Caco-2 (cell line): ENCODE measurements at regions not wholly inside any gene's neighbourhood (a gene's known extent, or its start where the extent isn't known, plus 50 kb on each side); places are given as distances from the start of the nearest gene placed in this dataset.

ENCODE experiments used
- BruUV-seq: library from RNA; stranded (reverse); fragments of 400-500 nt; replicated peaks from 2 replicates; lab custom pipeline; 2021; lab: Mats Ljungman, UMichigan
- CTCF ChIA-PET: fragments of 300-600 bp; sonication (Branson Sonifier 250); formaldehyde crosslinking; loops from one replicate; lab custom pipeline; 2022; ENCODE audit warnings: antibody characterized with exemption; lab: Charles Lee
- POLR2A ChIA-PET: fragments of 300-600 bp; sonication (Branson Sonifier 250); formaldehyde crosslinking; loops from one replicate; lab custom pipeline; 2022; ENCODE audit warnings: antibody characterized with exemption; lab: Charles Lee
- DNase-seq, 2 experiments: peaks; one replicate each; pipeline versions ENCODE4 v3.0.0 to v3.0.0-alpha.2; 2020 to 2022
- H3K27me3 ChIP-seq: replicated peaks from 2 replicates; pipeline ENCODE4 v1.6.0; 2011; ENCODE audit warnings: low read length; ENCODE audit not compliant: control insufficient read depth, insufficient read depth
- H3K36me3 ChIP-seq: 2 replicates; pipeline ENCODE4 v1.5.1; 2011; ENCODE audit warnings: low read length; ENCODE audit not compliant: control insufficient read depth, insufficient read depth
- H3K4me1 ChIP-seq: fragments of 250-450 bp; sonication (Bioruptor Pico); 2 replicates; pipeline ENCODE4 v1.5.1; 2020; ENCODE audit warnings: mild to moderate bottlenecking
- H3K4me3 ChIP-seq: 2 replicates; pipeline ENCODE4 v1.5.1; 2011; ENCODE audit warnings: low read depth, mild to moderate bottlenecking, control low read depth, low read length
- H3K9me3 ChIP-seq: fragments of 250-450 bp; sonication (Bioruptor Pico); 2 replicates; pipeline ENCODE4 v1.5.1; 2020; ENCODE audit warnings: mild to moderate bottlenecking, moderate library complexity
- H3K27ac Mint-ChIP-seq: one replicate; pipeline ENCODE4 v1.8.0; 2022; ENCODE audit warnings: mixed read lengths; ENCODE audit not compliant: unreplicated experiment
- H3K27me3 Mint-ChIP-seq: one replicate; pipeline ENCODE4 v1.8.0; 2022; ENCODE audit warnings: mixed read lengths; ENCODE audit not compliant: insufficient read depth, unreplicated experiment
- H3K36me3 Mint-ChIP-seq: one replicate; pipeline ENCODE4 v1.8.0; 2022; ENCODE audit warnings: mild to moderate bottlenecking, mixed read lengths; ENCODE audit not compliant: insufficient read depth, unreplicated experiment
- H3K4me1 Mint-ChIP-seq: one replicate; pipeline ENCODE4 v1.8.0; 2022; ENCODE audit warnings: low read depth, mixed read lengths; ENCODE audit not compliant: unreplicated experiment
- H3K4me3 Mint-ChIP-seq: one replicate; pipeline ENCODE4 v1.8.0; 2022; ENCODE audit warnings: mild to moderate bottlenecking, moderate library complexity, mixed read lengths; ENCODE audit not compliant: unreplicated experiment
- H3K9me3 Mint-ChIP-seq: one replicate; pipeline ENCODE4 v1.8.0; 2022; ENCODE audit warnings: mixed read lengths; ENCODE audit not compliant: unreplicated experiment
- intact Hi-C: fragments of 100-400 bp; cut with micrococcal nuclease; formaldehyde crosslinking; loops from one replicate; pipeline ENCODE4 v1.10.0; 2022; ENCODE audit not compliant: unreplicated experiment
- TF ChIP-seq, protein P1 (sequence below), 2 experiments: fragments of 200-600 bp in 1 of 2; IDR thresholded peaks; 1 replicate in 1 of 2; 2 replicates in 1 of 2; pipeline versions ENCODE4 v1.5.1 to v1.8.0; 2011 to 2022; ENCODE audit warnings: antibody characterized with exemption in 1 of 2, control low read depth in 1 of 2, inconsistent platforms in 1 of 2, low read depth in 1 of 2, low read length in 1 of 2, mild to moderate bottlenecking in 1 of 2, moderate library complexity in 1 of 2; ENCODE audit not compliant: insufficient read depth in 1 of 2, severe bottlenecking in 1 of 2, unreplicated experiment in 1 of 2

DNA sequence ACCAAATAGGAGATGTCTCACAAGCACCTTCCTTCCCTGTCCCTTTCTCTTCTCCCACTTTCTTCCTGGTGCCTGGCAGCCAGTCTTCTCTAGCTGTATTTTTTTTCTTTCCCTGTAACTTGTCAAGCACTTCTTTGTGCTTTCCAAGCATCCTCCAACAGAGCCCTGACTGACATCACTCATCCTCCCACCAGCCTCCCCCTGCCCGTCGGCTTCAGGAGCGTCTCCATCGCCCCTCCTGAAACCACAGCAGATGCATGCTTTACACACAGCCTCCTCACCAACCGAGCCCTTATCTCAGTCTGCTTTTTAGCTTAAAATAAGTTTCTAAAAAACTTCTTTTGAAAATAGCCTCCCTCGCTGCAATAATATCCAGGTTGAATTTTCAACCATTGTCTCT, 268.7 kb upstream of the CDH5 start:
- Histone ChIP-seq H3K27me3 (no peaks in the 10 kb centered on the region), H3K4me1 (peaks cover 3% of the 10 kb centered on the region), H3K36me3 (no peaks in the 10 kb centered on the region), H3K9me3 (no peaks in the 10 kb centered on the region), H3K4me3 (no peak overlapping the region)
- TF ChIP-seq, protein P1, sequence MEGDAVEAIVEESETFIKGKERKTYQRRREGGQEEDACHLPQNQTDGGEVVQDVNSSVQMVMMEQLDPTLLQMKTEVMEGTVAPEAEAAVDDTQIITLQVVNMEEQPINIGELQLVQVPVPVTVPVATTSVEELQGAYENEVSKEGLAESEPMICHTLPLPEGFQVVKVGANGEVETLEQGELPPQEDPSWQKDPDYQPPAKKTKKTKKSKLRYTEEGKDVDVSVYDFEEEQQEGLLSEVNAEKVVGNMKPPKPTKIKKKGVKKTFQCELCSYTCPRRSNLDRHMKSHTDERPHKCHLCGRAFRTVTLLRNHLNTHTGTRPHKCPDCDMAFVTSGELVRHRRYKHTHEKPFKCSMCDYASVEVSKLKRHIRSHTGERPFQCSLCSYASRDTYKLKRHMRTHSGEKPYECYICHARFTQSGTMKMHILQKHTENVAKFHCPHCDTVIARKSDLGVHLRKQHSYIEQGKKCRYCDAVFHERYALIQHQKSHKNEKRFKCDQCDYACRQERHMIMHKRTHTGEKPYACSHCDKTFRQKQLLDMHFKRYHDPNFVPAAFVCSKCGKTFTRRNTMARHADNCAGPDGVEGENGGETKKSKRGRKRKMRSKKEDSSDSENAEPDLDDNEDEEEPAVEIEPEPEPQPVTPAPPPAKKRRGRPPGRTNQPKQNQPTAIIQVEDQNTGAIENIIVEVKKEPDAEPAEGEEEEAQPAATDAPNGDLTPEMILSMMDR (IDR thresholded peaks at IDR 0.05; ENCODE audit: insufficient read depth in 1 of 2, low read depth in 1 of 2, low read length in 1 of 2, severe bottlenecking in 1 of 2, unreplicated experiment in 1 of 2): no peak
- no peaks in the 10 kb centered on the region for H3K4me1 Mint-ChIP-seq
- BruUV-seq: no TSS peak
- ChIA-PET POLR2A (no interaction called here), CTCF (no interaction called here)
- no peak overlapping the region for H3K27ac Mint-ChIP-seq
- no peaks in the 10 kb centered on the region for H3K36me3 Mint-ChIP-seq
- DNase-seq: no peak
- H3K27me3 Mint-ChIP-seq: peaks cover 6% of the 10 kb centered on the region
- H3K4me3 Mint-ChIP-seq: no peak overlapping the region
- intact Hi-C loops: no loop called here
- H3K9me3 Mint-ChIP-seq: no peaks in the 10 kb centered on the region

DNA sequence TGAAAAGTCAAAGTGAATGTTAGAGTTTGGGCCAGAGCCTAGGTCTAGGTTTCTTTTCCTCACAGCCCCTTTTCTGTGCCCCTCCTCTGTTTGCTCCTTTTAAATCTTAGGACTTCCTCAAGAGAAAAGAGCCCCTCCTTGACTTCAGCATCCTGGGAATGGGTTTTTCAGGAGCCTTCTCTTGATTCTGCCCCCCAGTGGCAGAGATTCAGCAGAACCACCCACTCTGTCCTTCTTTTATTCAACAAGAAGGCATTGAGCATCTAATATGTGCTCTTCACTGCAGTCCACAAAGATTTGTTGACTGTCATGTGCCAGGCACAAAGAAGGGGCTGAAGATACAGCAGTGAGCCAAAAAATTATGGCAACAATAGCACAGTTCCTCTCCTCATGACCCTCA, 270.8 kb upstream of the CDH5 start:
- H3K4me3 ChIP-seq: no peak overlapping the region
- Mint-ChIP-seq H3K27me3 (peaks cover 10% of the 10 kb centered on the region), H3K27ac (no peak overlapping the region), H3K9me3 (no peaks in the 10 kb centered on the region), H3K4me3 (no peak overlapping the region), H3K4me1 (no peaks in the 10 kb centered on the region), H3K36me3 (no peaks in the 10 kb centered on the region)
- H3K4me1 ChIP-seq: no peaks in the 10 kb centered on the region
- no TSS peak for BruUV-seq
- DNase-seq: no peak
- H3K36me3 ChIP-seq: no peaks in the 10 kb centered on the region
- intact Hi-C loops: no loop called here
- no peaks in the 10 kb centered on the region for H3K27me3 ChIP-seq
- CTCF ChIA-PET: no interaction called here
- POLR2A ChIA-PET: no interaction called here
- H3K9me3 ChIP-seq: no peaks in the 10 kb centered on the region
- TF ChIP-seq, protein P1 (IDR thresholded peaks at IDR 0.05; ENCODE audit: insufficient read depth in 1 of 2, low read depth in 1 of 2, low read length in 1 of 2, severe bottlenecking in 1 of 2, unreplicated experiment in 1 of 2): no peak

DNA sequence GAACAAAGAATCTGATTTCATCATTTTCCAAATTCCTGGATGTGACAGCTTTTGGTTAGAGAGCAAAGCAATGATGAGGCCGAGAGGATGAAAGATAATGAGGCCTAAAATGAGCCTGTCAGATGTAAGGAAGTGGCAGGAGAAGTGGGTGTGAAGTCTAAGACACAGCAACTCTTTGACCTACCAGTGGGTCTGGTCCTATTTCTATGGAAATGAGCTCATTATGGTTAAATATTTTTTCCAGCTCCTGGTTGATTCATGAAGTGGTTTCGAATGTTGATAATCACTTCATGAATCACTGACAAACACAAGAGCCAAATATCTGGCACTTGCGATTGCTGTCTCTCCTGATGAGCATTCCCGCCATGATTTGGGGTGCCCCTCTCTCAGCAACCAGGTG, 273.3 kb upstream of the CDH5 start:
- intact Hi-C loops: no loop called here
- no peaks in the 10 kb centered on the region for H3K4me1 ChIP-seq
- no peak overlapping the region for H3K4me3 Mint-ChIP-seq
- H3K27me3 Mint-ChIP-seq: peaks cover 10% of the 10 kb centered on the region
- ChIA-PET CTCF (no interaction called here), POLR2A (no interaction called here)
- no peak overlapping the region for H3K4me3 ChIP-seq
- no peaks in the 10 kb centered on the region for H3K9me3 Mint-ChIP-seq
- H3K27me3 ChIP-seq: no peaks in the 10 kb centered on the region
- H3K4me1 Mint-ChIP-seq: no peaks in the 10 kb centered on the region
- BruUV-seq: no TSS peak
- no peaks in the 10 kb centered on the region for H3K36me3 ChIP-seq
- no peak overlapping the region for H3K27ac Mint-ChIP-seq
- no peaks in the 10 kb centered on the region for H3K36me3 Mint-ChIP-seq
- no peak for DNase-seq
- no peaks in the 10 kb centered on the region for H3K9me3 ChIP-seq
- TF ChIP-seq, protein P1 (IDR thresholded peaks at IDR 0.05; ENCODE audit: insufficient read depth in 1 of 2, low read depth in 1 of 2, low read length in 1 of 2, severe bottlenecking in 1 of 2, unreplicated experiment in 1 of 2): no peak
